ENCODE measurements at regions not wholly inside any gene's neighbourhood (a gene's known extent, or its start where the extent isn't known, plus 50 kb on each side); places are given as distances from the start of the nearest gene placed in this dataset.

GRCh38 chr12:115108129-115109100, 424.4 kb upstream of the TBX3 start:
- WGBS, 2 donors, result 85 to 87% methylated on average over 3 of the region's 3 CpGs
- Histone ChIP-seq H3K27me3 (no peaks in the 10 kb centered on the region), H3K27ac (no peak overlapping the region), H3K4me3 (no peak overlapping the region), H3K36me3 (no peaks in the 10 kb centered on the region), H3K4me1 (peaks cover 0 to 8% (median 5%) of the 10 kb centered on the region in 4 donors), H3K9me3 (no peaks in the 10 kb centered on the region)
- no peak for DNase-seq
- no peak for ATAC-seq (ENCODE audit: low FRiP score in 2 of 2)
- TF ChIP-seq EP300 (IDR thresholded peaks at IDR 0.05), result no peak
- TF ChIP-seq POLR2AphosphoS5 (IDR thresholded peaks at IDR 0.05), result no peak
- no peak for TF ChIP-seq POLR2A (IDR thresholded peaks at IDR 0.05)
- no peak for TF ChIP-seq CTCF (IDR thresholded peaks at IDR 0.05)

- H3K27ac ChIP-seq, result peak overlapping the region in 2 of 4 donors; percentile 43 to 58
- ATAC-seq (ENCODE audit: low FRiP score in 2 of 2) (peak in 1 of 2 donors; percentile 57), DNase-seq (no peak)
- no peaks in the 10 kb centered on the region for H3K36me3 ChIP-seq
- no peaks in the 10 kb centered on the region for H3K9me3 ChIP-seq
- no peaks in the 10 kb centered on the region for H3K27me3 ChIP-seq
- 36 to 42% methylated on average over 10 of the region's 10 CpGs for WGBS, 2 donors
- H3K4me3 ChIP-seq, result no peak overlapping the region
- TF ChIP-seq POLR2AphosphoS5 (IDR thresholded peaks at IDR 0.05) (peak in 1 of 2 donors; percentile 64), EP300 (IDR thresholded peaks at IDR 0.05) (peak in 2 of 4 donors; percentile 83 to 88), CTCF (IDR thresholded peaks at IDR 0.05) (no peak), POLR2A (IDR thresholded peaks at IDR 0.05) (no peak)
- peaks cover 0 to 8% (median 5%) of the 10 kb centered on the region in 4 donors for H3K4me1 ChIP-seq
These were observed 420.2 kb upstream of the TBX3 start for GRCh38 chr12:115103884-115104883.

DNA sequence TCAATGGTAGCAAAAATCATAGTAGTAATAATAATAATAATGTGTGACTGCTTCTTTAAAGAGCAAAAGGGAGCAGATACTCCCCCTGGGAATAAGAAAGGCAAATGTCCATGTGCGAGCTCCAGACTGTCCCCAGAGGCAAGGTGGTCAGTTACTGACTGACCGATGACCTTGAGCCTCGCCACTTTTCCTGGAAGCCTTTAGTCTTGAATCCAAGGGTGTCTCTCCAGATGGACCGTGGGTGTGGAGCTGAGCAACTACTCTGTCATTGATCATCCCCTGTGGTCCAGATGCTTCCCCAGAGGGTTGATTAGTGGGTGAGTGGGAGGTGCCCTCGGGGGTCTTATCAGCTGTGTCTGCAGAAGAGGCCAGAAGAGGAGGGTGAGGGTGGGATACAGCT, 418.5 kb upstream of the TBX3 start:
- H3K27me3 ChIP-seq, result no peaks in the 10 kb centered on the region
- no peak overlapping the region for H3K4me3 ChIP-seq
- no peaks in the 10 kb centered on the region for H3K36me3 ChIP-seq
- no peaks in the 10 kb centered on the region for H3K9me3 ChIP-seq
- 77 to 79% methylated on average over 5 of the region's 5 CpGs for WGBS, 2 donors
- no peak for DNase-seq
- peaks cover 0 to 8% (median 5%) of the 10 kb centered on the region in 4 donors for H3K4me1 ChIP-seq
- no peak overlapping the region for H3K27ac ChIP-seq
- no peak for ATAC-seq (ENCODE audit: low FRiP score in 2 of 2)
- no peak for TF ChIP-seq CTCF (IDR thresholded peaks at IDR 0.05)
- TF ChIP-seq POLR2A (IDR thresholded peaks at IDR 0.05), result no peak
- no peak for TF ChIP-seq POLR2AphosphoS5 (IDR thresholded peaks at IDR 0.05)
- no peak for TF ChIP-seq EP300 (IDR thresholded peaks at IDR 0.05)

- H3K27me3 ChIP-seq, result no peaks in the 10 kb centered on the region
- H3K9me3 ChIP-seq, result no peaks in the 10 kb centered on the region
These were observed 417.5 kb upstream of the TBX3 start for GRCh38 chr12:115101520-115101919.

More at GRCh38 chr12:115101520-115101919, 417.5 kb upstream of the TBX3 start:
- TF ChIP-seq CTCF (IDR thresholded peaks at IDR 0.05) (no peak), POLR2AphosphoS5 (IDR thresholded peaks at IDR 0.05) (no peak), POLR2A (IDR thresholded peaks at IDR 0.05) (no peak), EP300 (IDR thresholded peaks at IDR 0.05) (no peak)
- H3K4me1 ChIP-seq, result peaks cover 0 to 10% (median 7%) of the 10 kb centered on the region in 4 donors
- DNase-seq (no peak), ATAC-seq (ENCODE audit: low FRiP score in 2 of 2) (no peak)
- H3K36me3 ChIP-seq, result no peaks in the 10 kb centered on the region
- 89 to 100% methylated on average over 1 of the region's 1 CpG for WGBS, 2 donors
- H3K27ac ChIP-seq, result no peak overlapping the region
- no peak overlapping the region for H3K4me3 ChIP-seq

Data from upper lobe of left lung (tissue), 6 donors.